ENCODE measurements at regions not wholly inside any gene's neighbourhood (a gene's known extent, or its start where the extent isn't known, plus 50 kb on each side); places are given as distances from the start of the nearest gene placed in this dataset.

DNA sequence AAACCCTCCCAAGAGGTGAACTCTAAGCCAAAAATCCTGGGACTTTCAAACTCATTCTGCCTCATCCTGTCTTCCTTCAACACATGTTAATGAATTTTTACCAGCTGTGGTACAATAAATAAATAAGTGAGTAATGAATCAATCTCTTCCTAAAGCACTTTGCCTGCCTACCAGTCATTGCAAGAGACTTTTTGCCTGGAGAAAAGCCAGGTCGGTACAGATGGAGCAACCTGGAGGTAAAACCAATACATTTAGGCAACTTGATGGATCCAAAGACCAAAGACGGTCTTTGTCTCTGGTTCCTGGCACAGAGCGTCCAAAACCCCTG lies 324.2 kb downstream of the PMP22 start:
- TF ChIP-seq, protein P1, sequence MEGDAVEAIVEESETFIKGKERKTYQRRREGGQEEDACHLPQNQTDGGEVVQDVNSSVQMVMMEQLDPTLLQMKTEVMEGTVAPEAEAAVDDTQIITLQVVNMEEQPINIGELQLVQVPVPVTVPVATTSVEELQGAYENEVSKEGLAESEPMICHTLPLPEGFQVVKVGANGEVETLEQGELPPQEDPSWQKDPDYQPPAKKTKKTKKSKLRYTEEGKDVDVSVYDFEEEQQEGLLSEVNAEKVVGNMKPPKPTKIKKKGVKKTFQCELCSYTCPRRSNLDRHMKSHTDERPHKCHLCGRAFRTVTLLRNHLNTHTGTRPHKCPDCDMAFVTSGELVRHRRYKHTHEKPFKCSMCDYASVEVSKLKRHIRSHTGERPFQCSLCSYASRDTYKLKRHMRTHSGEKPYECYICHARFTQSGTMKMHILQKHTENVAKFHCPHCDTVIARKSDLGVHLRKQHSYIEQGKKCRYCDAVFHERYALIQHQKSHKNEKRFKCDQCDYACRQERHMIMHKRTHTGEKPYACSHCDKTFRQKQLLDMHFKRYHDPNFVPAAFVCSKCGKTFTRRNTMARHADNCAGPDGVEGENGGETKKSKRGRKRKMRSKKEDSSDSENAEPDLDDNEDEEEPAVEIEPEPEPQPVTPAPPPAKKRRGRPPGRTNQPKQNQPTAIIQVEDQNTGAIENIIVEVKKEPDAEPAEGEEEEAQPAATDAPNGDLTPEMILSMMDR (IDR thresholded peaks at IDR 0.05) = no peak
- no peak for TF ChIP-seq POLR2A (IDR thresholded peaks at IDR 0.05)
